Stimulated activated CD4-positive, alpha-beta T cell treated with anti-CD3 and anti-CD28 coated beads, Interleukin-2, amount 100 ng/mL, for 24 hours (primary cell): ENCODE measurements at regions not wholly inside any gene's neighbourhood (a gene's known extent, or its start where the extent isn't known, plus 50 kb on each side); places are given as distances from the start of the nearest gene placed in this dataset.

Experiments
- DNase-seq, 2 donors: peaks; one replicate each; pipeline ENCODE4 v3.0.0-alpha.2; 2020

DNA sequence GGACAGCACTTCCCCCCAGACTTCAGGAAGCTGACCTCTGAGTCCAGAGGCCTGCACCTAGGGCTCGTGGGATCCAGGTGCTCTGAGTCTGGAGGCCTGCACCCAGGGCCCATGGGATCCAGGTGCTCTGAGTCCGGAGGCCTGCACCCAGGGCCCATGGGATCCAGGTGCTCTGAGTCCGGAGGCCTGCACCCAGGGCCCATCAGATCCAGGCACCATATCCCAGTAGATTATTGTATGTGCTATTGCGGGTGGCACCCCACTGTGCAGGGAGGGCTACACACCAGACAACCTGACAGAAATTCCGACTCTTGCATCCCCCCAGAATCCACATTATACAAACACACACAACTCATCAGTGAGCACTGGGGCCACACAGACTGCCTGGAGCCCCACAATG is 515.2 kb downstream of the EIPR1 start:
- no peak for DNase-seq

DNA sequence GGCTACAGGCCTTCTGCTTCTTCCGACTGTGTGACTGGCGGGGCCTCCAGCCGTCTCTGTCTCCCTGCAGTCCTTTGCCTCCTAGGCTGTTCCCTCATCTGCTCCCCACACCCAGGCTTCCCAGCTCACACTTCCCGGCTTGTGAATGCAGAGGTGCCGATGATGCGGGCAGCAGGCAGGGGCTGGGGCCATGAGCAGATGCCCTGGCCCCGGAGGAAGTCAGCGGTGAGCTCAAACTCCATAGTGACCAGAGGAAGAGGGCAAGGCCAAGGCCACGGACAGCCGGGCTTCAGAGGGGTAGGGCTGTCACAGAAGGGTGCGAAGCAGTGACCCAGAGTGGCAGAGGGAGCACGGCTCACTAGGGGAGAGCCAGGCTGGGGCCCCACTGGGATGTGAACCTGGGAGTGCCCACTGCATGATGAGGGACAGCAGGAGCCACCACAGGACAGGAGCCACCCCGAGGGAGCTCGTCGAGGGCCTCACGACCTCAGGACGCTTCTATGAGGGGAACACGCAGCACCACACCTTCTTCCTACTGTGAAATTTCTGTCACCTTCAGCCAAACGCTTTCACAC is 515.9 kb downstream of the EIPR1 start:
- DNase-seq: no peak

DNA sequence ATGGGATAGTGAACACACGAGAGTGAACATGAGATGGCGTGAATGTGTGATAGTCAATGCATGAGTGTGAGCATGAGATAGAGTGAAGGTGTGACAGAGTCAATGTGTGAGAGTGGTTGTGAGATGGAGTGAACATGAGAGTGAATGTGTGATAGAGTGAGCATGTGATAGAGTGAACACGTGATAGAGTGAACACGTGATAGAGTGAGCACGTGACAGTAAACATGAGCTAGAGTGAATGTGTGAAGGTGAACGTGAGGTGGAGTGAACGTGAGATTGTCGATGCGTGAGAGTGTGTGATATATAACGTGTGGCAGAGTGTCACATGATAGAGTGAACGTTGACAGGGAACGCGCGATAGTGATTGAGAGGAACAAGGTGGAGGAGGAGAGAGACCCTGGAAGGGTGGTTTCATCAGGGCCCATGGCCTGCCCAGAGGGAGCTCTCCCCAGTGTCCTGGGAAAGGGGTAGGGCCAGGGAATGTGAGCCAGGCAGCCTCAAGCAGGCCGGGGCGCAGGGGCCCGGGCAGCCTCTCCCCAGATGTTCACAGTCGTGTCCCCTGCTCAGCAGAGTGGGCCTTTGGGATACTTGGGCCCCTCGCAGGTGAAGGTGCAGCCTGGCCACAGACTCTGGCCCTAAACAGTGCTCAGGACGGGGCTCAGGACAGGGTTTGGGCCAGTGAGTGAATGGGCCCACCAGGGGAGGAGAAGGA is 516.9 kb downstream of the EIPR1 start:
- no peak for DNase-seq

DNA sequence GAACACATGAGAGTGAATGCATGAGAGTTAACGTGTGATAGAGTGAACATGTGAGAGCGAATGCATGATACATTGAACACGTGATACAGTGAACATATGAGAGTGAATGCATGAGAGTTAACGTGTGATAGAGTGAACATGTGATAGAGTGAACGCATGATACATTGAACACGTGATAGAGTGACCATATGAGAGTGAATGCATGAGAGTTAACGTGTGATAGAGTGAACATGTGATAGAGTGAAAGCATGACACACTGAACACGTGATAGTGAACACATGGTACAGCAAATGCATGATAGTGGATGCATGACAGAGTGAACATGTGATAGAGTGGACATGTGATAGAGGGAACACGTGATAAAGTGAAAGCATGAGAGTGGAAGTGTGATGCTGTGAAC is 517.9 kb downstream of the EIPR1 start:
- no peak for DNase-seq

DNA sequence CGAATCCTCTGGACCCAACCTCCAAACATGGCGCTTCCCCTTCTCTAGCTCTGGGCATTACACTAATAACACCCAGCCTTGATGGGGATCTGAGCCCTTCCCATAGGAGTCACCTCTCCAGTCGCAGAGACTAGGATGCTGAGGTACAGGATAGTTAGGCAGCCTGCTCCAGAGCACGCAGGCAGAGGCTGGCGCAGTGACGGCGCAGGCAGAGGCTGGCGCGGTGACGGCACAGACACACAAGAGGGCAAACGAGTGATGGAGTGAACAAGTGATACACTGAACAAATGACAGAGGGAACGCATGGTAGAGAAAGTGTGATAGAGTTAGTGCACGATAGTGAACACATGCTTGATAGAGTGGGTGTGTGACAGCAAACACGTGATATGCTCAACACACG is 518.5 kb downstream of the EIPR1 start:
- no peak for DNase-seq

DNA sequence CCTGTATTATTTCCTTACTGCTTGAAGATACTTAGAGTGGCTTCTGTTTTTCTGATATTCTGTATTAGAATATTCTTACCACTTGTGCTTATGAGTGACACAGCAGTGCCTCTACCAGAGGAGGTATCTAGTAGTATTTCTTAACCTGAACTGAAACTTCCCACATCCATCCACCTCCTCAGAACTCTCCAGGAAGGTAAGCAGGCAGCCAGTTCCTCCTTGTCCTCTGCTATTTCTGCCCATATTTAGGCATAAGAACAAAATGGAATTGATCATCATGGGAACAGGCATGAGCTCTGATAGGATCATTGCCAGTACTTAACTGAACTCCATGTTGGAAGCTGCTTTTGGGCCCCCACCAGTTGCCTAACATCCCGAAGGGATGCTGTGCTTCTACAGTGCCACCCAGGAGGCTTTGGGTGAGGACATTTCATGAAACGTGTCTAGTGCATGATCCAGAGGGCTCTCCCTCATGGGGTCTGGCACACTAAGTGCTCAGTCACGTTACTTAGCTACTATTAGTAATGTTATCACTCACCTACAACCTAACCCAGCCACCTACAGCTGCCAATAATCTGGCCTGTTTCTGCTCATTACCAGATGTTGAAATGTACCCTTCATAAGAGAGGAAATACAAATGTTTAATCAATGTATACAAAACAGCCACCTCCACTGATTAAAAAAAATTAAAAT is 520.7 kb downstream of the EIPR1 start:
- DNase-seq: no peak

DNA sequence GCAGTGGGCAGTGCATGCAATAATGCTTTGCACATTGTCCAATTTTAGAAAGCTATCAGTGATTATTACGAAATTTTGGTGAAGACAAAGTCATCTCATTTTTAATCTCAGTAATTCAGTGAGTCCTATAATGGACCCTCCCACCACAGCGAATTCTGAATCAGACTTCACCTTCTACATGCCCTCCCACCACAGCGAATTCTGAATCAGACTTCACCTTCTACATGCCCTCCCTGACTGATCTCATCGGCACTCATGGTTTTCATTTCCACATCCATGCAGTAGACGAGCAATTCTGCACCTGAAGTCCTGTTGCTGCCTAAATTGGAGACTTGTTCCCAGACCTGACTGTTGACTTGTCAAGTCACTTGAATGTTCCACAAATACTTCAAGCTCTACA is 522.3 kb downstream of the EIPR1 start:
- no peak for DNase-seq

DNA sequence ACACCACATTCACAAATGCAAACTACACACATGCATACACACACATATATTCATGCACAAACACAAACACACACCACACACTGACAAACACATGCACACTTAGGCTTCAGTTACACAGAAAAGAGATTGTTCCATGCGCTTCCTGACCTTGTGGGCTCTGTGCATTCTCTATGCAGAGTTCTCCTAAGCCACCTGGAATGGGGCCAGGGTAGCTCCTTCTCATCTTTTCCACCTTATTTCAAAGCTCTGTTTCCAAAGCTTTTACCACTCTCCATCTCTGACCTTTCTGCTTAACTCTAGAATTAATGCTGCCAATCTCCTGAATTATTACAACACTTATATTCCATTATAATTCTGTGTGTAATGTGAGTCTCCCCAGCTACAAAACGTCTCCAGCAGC is 522.3 kb upstream of the MYT1L start:
- no peak for DNase-seq

DNA sequence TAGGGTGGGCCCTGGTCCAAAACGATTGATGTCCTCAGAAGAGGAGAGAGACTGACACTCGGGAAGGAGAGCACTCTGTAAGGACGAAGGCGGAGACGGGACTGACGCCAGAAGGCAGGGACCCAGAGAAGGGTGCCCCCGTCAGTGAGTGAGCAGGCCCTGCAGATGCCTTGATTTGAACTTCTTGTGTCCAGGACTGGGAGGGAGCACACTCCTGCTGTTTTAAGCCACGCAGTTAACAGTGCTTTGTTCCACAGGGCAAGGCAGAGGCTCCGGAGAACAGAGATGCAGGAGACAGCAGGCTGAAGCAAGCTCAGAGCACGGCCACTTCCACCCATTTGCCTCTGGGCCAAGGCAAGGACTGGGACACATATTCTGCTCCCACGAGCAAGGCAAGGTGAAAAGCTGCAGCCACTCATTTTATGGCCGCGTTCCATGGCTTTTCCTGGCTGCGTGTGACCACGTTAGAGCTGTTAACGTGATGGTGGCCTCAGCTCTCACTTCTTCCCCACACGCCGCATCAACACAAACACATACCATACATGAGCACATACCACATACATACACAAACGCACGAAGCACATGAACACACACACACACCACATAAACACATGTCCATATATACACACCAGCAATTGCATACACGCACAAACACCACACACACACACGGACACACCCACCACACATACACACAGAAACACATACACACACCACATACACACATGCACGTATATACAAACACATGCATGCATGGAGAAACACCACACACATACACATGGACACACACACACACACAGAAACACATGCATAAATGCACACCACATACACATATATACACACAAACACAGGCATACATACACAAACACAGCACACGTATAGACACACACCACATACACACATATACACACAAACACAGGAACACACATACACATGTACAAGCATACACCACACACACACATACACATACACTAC is 521.0 kb upstream of the MYT1L start:
- DNase-seq: no peak

DNA sequence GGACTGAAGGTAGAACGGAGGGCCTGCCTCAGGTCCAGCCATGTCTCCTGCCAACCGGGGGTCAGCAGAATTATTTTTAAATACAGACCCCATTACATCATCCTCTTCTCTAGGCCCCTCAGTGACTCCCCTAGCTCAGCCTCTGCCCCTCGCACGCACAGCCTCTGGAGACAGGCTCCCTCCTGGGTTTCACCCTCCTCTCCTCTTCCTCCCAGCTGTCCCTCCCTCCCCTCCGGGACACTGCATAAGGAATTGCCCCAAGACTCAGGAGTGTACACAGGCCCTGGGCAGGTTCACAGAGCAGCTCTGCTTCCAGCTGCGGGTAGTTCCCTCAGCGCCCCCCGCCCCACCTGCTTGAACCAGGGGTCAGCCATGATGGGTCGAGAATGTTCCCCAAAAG is 520.2 kb upstream of the MYT1L start:
- DNase-seq: no peak

DNA sequence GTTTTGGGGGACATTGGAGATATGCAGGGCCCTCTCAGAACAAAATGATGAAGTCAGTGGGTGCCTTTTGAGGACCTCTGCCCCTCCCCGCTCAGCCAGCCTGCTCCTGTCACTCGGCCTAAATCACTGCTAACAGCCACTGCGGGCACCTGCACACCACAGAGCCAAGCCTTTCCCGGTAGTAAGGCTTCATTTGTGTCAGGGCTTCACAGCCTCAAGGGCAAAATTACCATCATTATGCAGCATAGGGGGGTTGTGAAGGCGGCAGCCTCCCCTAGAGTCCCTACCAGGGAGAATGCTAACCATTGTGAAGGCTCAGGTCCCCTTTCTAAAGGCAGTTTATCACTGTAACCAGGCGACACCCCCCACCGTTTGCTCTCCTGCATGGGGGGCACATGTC is 519.8 kb upstream of the MYT1L start:
- DNase-seq: no peak

DNA sequence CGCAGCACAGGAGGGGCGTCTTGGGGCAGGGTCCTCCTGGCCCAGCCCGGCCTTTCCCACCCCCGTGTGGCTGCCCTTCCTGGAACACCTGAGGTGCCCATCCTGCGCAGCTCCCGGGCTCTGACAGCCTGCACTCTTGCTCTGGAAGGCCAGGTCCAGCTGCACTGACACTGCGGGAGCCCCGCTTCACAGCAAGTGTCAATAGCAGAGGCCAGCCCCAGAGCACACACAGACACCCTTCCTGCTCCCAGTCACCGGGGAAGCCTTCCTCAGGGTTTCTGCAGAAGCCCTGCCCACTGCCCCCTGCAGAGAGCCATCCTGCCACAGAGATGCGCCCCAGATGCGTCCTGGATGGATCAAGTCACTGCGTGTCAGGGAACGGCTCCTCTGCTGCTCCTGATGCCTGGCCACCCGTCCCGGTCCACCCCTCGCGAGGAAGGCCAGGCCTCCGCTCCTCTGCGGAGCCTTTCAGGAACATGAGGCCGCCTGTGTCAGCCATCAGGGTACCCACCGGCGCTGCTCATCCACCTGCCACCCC is 519.2 kb upstream of the MYT1L start:
- DNase-seq: no peak

DNA sequence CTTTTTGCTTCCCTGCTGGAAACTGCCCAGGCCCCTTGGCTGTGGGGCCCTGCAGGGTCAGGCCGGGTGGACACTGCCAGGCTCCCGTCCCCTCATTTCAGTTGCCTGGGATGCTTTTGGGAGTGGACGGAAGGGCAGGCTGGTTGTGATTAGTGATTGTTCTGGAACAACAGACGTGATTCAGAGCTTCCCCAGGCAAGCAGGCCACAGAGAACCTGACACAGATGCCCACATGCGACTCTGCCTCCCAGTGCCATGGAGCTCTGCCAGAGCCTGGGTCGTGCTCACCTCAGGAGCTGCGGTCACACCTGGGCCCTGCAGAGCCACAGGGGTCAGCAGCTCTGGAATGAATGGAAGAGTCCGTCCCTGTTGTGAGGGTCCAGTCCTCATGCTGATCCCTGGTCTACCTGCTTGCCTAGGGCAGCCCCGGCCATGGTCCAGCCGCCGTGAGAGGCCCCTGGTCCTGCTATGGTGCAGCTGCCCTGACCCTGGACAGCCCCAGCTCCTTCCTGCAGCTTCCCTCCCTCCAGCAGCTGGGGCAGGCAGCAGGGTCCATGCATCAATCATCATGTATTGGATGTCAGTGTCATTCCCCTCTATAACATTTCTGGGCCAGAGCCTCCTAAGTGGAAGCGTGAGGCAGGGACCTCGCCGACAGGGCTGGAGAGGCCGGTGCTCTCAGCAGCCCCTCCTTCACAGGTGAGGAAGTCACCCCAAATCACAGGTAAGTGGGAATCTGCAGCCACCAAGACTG is 518.6 kb upstream of the MYT1L start:
- DNase-seq: no peak

DNA sequence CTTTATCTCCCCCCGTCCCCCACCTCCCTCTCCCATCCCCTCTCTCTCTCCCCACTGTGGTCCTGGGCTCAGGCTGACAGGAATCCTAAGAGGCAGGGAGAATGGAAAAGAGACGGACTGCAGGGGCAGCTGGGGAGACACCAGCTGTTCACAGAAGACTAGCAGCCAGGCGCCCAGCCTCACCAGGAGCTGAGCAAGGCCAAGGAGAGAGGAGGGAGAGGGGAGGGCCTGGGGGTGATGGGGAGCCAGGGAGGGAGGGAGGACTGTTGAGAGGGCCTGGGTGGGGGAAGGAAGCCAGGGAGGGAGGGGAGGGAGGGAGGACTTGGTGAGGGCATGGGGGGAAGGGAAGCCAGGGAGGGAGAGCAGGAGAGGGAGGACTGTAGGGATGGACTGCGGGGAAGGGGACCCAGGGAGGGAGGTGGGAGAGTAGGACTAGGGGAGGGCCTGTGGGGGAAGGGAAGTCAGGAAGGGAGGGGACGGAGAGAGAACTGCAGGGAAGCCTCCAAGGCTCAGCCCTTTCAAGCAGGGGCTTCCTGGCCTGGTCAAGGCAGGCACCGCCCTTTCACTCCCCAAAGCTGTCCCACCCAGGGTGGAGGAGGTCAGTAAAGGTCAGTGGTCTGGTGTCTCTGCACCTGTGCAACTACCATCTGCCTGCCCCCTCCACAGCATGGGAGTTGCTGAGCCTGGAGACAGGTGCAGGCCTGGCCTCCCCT is 517.7 kb upstream of the MYT1L start:
- DNase-seq: no peak

DNA sequence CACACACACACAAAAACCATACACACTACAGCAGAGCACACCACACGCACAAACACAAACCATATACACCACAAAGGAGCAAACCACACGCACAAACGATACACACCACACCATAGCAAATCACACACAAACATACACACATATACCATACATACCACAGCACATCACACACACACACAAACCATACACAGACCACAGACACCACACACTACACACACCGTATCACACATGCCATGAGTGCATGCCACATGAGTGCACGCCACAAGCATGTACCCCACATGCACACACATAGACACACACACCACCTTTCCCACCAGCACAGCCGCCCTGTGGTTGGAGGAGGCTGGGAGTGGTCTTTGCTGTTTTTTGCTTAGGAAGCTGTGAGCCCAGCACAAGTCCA is 517.1 kb upstream of the MYT1L start:
- no peak for DNase-seq

DNA sequence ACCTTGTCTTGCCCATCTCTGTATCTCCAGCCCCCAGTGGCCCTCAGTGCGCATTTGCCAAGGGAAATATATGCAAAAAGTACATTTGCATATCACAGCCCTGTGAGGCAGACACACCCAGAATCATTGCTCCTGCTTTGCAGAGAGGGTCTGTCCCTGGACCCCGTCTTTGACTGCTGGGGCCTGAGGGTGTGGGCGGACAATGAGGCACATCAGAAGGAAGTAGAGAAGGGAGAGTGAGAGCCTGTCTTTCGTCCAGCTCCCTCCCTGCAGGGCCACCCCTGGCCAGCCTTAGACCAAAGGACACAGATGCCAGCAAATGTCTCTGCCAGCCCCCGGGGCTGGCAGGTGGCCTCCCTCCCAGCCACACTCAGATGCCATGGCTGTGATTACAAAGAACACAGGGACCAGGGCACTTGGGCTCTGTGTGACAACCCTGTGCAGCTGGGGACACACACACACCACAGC is 516.2 kb upstream of the MYT1L start:
- DNase-seq: no peak

DNA sequence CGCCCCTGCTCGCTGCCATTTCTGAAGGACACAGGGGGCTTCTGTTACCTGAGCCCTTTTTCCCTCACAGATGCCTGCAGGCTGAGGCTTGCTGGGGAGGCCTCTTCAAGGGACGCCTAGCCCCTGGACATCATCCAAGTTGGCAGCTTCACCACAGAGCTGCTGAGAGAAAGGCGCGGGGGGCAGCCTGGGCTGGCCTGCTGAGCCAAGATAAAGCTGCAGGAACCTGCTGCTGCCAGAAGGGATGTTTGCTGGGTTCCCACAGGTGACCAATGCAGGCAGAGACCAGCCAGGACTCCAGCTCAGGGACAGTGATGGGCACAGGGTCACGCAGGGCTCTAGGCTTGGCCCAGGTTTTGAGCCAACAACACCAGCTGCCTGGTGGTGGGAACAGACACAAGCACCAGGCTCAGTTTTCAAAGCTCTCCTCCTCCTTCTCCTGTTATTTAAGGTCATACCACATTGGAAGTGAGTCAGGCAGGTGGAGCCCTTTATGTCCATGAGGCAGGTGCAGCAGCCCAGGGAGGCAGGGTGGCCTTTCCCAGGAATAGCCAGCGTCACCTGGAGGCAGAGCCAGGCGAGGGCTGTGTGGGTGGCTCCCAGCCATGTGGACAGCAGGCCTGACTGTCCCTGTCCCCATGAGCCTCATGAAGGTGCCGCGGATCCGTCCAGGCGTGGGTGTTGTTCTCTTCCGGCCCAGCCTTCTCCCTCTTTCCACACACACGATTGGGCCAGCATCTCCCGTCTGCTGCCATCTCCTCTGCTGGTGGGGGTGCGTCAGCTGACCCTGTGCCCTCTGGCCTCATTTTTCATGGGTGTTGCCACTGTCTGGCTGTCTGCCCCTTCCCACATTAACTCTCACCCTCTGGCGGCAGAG is 515.5 kb upstream of the MYT1L start:
- DNase-seq: no peak

DNA sequence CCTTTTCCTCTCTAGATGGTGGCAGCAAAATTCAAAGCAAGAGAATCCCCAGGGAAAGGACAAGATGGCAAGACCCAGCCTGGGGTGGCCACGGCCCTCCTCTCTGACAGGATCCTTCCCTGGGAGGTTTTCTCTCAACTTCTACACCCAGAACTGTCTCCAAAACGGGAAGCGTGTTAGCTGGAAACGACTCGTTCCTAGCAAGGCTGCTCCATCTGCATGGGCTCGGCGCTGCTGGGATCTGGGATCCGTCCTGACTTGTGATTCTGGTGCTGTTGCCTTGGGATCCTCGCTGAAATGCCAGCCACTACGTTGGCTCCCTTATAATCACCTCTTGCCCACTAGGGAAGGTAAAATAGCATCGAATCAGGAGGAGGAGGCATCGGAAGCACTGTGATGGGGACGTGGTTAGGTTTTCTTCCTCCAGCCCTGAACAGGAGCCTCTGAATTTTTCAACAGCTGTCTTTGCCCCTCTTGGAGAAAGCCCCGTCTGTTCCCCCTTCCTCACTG is 514.8 kb upstream of the MYT1L start:
- DNase-seq: no peak

DNA sequence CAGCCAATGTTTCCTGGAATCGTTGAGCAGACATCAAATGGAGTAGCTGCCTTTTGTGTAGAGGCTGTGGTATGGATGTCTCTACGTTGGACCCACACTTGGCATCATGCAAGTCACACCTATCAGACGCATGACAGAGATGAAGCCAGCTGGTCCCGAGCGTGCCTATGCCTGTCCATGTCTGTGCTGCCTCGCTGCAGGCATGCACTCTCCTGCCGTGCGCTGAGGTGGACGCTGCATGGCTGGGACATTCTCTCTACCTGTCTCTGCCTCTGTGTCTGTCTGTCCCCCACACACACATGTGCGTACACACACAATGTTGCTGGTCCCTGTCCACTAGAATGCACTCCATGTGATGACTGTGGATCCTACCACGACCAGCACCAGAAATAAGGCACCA is 514.2 kb upstream of the MYT1L start:
- DNase-seq: no peak

DNA sequence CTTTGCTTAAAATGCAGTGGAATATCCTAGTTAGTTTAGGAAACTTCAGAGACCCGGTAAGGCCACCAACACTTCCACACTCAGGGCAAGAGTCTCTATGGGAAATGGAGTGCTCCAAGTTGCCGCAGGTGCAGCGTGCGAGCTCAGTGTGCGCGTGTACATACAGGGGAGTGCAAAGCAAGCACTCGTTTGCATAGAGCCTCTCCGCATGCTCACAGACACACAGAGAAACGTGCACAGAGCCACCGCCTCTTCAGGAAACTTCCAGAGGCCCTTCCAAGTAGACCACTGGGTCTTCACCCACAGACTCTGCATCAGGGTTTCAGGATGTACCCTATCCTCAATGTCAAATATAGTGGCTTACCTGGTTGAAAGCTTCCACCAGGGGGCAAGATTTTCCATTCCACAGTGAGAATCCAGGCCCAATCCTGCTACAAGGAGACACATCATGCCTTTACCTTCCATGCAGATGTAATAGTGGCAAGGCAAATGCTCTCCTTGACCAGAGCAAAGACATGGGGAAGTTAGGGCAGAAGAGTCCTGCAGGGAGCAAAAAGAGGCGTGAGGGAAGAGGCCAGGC is 513.0 kb upstream of the MYT1L start:
- DNase-seq: no peak
